ENCODE measurements at regions not wholly inside any gene's neighbourhood (a gene's known extent, or its start where the extent isn't known, plus 50 kb on each side); places are given as distances from the start of the nearest gene placed in this dataset.

GRCh38 chr5:68795190-68795589 lies 298.6 kb upstream of the SLC30A5 start:
- Histone ChIP-seq H3K9me1 (ENCODE audit: control insufficient read depth, insufficient read depth, low read length) (no peaks in the 10 kb centered on the region), H3K36me3 (ENCODE audit: control insufficient read depth, insufficient read depth, low read length) (no peaks in the 10 kb centered on the region), H3K27me3 (ENCODE audit: control insufficient read depth in 2 of 2, insufficient read depth in 2 of 2, low read length in 2 of 2) (peaks cover 0 to 11% of the 10 kb centered on the region in 2 experiments; a peak in 2 of 5 replicates), H2AFZ (ENCODE audit: low read depth, low read length) (no peak overlapping the region), H3K27ac (ENCODE audit: extremely low read depth, low read depth, low read length) (no peak overlapping the region), H3K4me3 (no peak overlapping the region), H3K9me3 (replicated peaks; ENCODE audit: control insufficient read depth, insufficient read depth, low read depth, low read length) (no peaks in the 10 kb centered on the region), H4K20me1 (replicated peaks; ENCODE audit: control insufficient read depth, insufficient read depth, low read length) (no peaks in the 10 kb centered on the region), H3K9ac (ENCODE audit: insufficient read depth in 1 of 2, low read depth in 2 of 2, low read length in 2 of 2) (no peak overlapping the region), H3K79me2 (ENCODE audit: control insufficient read depth, insufficient read depth, low read length) (no peaks in the 10 kb centered on the region), H3K4me2 (ENCODE audit: insufficient read depth, low read length) (no peak overlapping the region), H3K4me1 (replicated peaks in 1 of 2; ENCODE audit: control insufficient read depth in 2 of 2, insufficient read depth in 2 of 2, low read length in 2 of 2) (no peaks in the 10 kb centered on the region)
- FAIRE-seq (no peak), ATAC-seq (no peak), DNase-seq (ENCODE audit: extremely low read depth in 1 of 4, low spot score in 3 of 4) (no peak)
- intact Hi-C loops (cut with micrococcal nuclease) (no loop called here), in situ Hi-C loops (cut with MboI) (no loop called here)
- TF ChIP-seq ZNF431 (CRISPR knock-in tag; IDR thresholded peaks at IDR 0.05) (no peak), ZNF584 (CRISPR knock-in tag; IDR thresholded peaks at IDR 0.05; ENCODE audit: low read depth) (no peak), TRIM24 (IDR thresholded peaks at IDR 0.05) (no peak), GTF2E2 (tag; IDR thresholded peaks at IDR 0.05) (no peak), PTRF (tag; IDR thresholded peaks at IDR 0.05) (no peak), HDAC3 (IDR thresholded peaks at IDR 0.05; ENCODE audit: borderline replicate concordance, partially characterized antibody) (no peak), RAD21 (CRISPR knock-in tag; conservative IDR thresholded peaks at IDR 0.05 in 1 of 2, IDR thresholded peaks at IDR 0.05 in 1 of 2) (no peak), NR4A1 (CRISPR knock-in tag; IDR thresholded peaks at IDR 0.05) (no peak), NR4A1 (tag; IDR thresholded peaks at IDR 0.05) (no peak), ZNF395 (CRISPR knock-in tag; IDR thresholded peaks at IDR 0.05) (no peak), NCOA2 (IDR thresholded peaks at IDR 0.05; ENCODE audit: partially characterized antibody in 2 of 2) (no peak), ZNF121 (CRISPR knock-in tag; conservative IDR thresholded peaks at IDR 0.05) (no peak), FOXP4 (CRISPR knock-in tag; IDR thresholded peaks at IDR 0.05; ENCODE audit: borderline replicate concordance) (no peak), HES1 (IDR thresholded peaks at IDR 0.05; ENCODE audit: low read depth) (no peak), RAD51 (IDR thresholded peaks at IDR 0.05; ENCODE audit: borderline replicate concordance, low read depth) (no peak), TAF7 (tag; IDR thresholded peaks at IDR 0.05) (no peak), EZH2 (IDR thresholded peaks at IDR 0.05; ENCODE audit: borderline replicate concordance, low read depth, low read length) (no peak), FOXP1 (CRISPR knock-in tag; IDR thresholded peaks at IDR 0.05) (no peak), HNRNPL (IDR thresholded peaks at IDR 0.05; ENCODE audit: low read depth, low read length) (no peak)
- BruUV-seq (replicated peaks): no TSS peak
- ChIA-PET POLR2A (no interaction called here), CTCF (ENCODE audit: low intra/inter-chr PET ratio) (no interaction called here)
- WGBS (ENCODE audit: insufficient coverage, low coverage, missing lambda C conversion rate): 0% methylated on average over 6 of the region's 6 CpGs

All from K562 (cell line).